ENCODE measurements at regions not wholly inside any gene's neighbourhood (a gene's known extent, or its start where the extent isn't known, plus 50 kb on each side); places are given as distances from the start of the nearest gene placed in this dataset.

DNA sequence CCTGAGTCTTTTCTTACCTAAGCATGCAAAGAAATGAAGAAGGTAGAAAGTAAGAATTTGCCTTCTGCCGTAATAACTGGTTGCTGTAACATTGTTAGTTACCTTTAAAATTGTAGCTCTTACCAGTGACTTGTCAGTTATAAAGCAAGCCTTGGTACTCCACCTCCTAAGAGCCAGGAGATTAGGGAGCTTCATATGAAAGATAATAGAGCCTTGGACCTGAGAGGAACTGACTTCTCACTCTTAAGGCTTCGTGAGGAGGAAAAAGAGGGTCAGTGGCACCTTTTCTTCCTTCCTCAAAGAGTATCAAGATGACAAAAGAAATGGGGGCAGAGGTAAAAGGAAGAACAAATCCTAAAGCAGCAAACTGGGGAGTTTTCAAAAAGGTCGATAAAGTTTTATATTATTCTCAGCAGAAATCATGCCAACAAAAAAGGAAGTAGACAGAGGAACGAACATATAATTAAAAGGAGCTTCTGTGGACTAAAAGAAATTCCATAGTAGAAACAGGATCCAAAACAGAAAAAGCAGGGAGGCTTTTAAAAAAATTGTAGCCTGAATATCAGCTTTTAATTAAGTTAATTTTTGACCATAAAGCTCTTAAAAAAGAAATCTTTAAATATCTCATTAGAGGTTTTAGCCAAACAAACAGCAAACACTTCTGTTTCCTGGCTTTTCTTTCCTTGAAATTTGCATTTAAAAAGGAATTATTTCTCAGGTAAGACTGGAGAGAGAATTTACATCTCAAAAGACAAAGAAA, 847.1 kb upstream of the ALCAM start:
- CTCF ChIA-PET (ENCODE audit: partially characterized antibody), result no interaction called here
- H3K4me1 ChIP-seq (ENCODE audit: insufficient read depth, low read length), result no peaks in the 10 kb centered on the region
- no peaks in the 10 kb centered on the region for H3K9me3 ChIP-seq (ENCODE audit: control insufficient read depth in 1 of 2, low read length in 2 of 2)
- no peak for DNase-seq
- H3K36me3 ChIP-seq (ENCODE audit: insufficient read depth, low read length), result no peaks in the 10 kb centered on the region
- Mint-ChIP-seq H3K36me3 (no peaks in the 10 kb centered on the region), H3K4me1 (peaks cover 0 to 4% (median under 1%) of the 10 kb centered on the region in 4 donors), H3K4me3 (no peak overlapping the region), H3K27ac (peak overlapping the region in 1 of 7 donors; percentile 11), H3K9me3 (peaks cover 0 to 2% (median 0%) of the 10 kb centered on the region in 8 donors), H3K27me3 (peaks cover 0 to 5% of the 10 kb centered on the region in 2 donors)
- H3K4me3 ChIP-seq (ENCODE audit: low read length in 2 of 2), result no peak overlapping the region
- H3K27ac ChIP-seq (ENCODE audit: low read depth, low read length), result no peak overlapping the region
- H3K27me3 ChIP-seq (ENCODE audit: insufficient read depth, low read length), result no peaks in the 10 kb centered on the region
- POLR2A ChIA-PET (ENCODE audit: partially characterized antibody), result interaction anchor here (0.6 kb wide), 1 partner anchor 68 kb away, joined by 3 read pairs; no protein-coding TSS in a partner anchor
- intact Hi-C loops (cut with micrococcal nuclease), result no loop called here

DNA sequence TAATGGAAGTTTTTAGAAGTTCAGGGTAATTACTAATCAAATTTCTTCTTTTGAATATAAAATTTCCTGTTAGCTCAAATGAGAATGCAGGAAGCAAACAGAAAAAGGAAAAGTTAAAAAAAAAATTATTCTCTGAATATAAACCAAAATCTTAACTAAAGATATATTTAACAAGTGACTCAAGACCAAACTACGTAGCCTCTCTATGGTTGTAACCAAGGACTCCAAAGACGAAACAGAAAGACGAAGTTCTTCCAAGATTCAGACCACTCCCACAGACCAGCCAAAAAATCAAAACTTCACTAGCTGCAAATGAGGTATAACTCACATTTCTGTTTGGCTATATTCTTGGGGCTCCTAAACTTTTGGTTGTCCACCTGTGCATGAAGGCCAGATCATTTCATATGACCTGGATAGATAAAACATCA, 846.5 kb upstream of the ALCAM start:
- Mint-ChIP-seq H3K4me1 (peaks cover 0 to 4% (median under 1%) of the 10 kb centered on the region in 4 donors), H3K27me3 (peaks cover 0 to 5% of the 10 kb centered on the region in 2 donors), H3K4me3 (no peak overlapping the region), H3K9me3 (peaks cover 0 to 2% (median 0%) of the 10 kb centered on the region in 8 donors), H3K27ac (no peak overlapping the region), H3K36me3 (no peaks in the 10 kb centered on the region)
- ChIA-PET CTCF (ENCODE audit: partially characterized antibody) (no interaction called here), POLR2A (ENCODE audit: partially characterized antibody) (interaction anchor here (0.6 kb wide), 1 partner anchor 68 kb away, joined by 3 read pairs; no protein-coding TSS in a partner anchor)
- intact Hi-C loops (cut with micrococcal nuclease), result no loop called here
- Histone ChIP-seq H3K4me3 (ENCODE audit: low read length in 2 of 2) (no peak overlapping the region), H3K27ac (ENCODE audit: low read depth, low read length) (no peak overlapping the region), H3K36me3 (ENCODE audit: insufficient read depth, low read length) (no peaks in the 10 kb centered on the region), H3K27me3 (ENCODE audit: insufficient read depth, low read length) (no peaks in the 10 kb centered on the region), H3K9me3 (ENCODE audit: control insufficient read depth in 1 of 2, low read length in 2 of 2) (no peaks in the 10 kb centered on the region), H3K4me1 (ENCODE audit: insufficient read depth, low read length) (no peaks in the 10 kb centered on the region)
- DNase-seq, result no peak

GRCh38 chr3:104521606-104522336, 844.9 kb upstream of the ALCAM start:
- H3K27me3 ChIP-seq (ENCODE audit: insufficient read depth, low read length), result no peaks in the 10 kb centered on the region
- DNase-seq, result no peak
- ChIA-PET POLR2A (ENCODE audit: partially characterized antibody) (no interaction called here), CTCF (ENCODE audit: partially characterized antibody) (no interaction called here)
- no peaks in the 10 kb centered on the region for H3K36me3 Mint-ChIP-seq
- H3K36me3 ChIP-seq (ENCODE audit: insufficient read depth, low read length), result no peaks in the 10 kb centered on the region
- H3K9me3 Mint-ChIP-seq, result peaks cover 0 to 2% (median 0%) of the 10 kb centered on the region in 8 donors
- no peaks in the 10 kb centered on the region for H3K9me3 ChIP-seq (ENCODE audit: control insufficient read depth in 1 of 2, low read length in 2 of 2)
- no peaks in the 10 kb centered on the region for H3K4me1 ChIP-seq (ENCODE audit: insufficient read depth, low read length)
- intact Hi-C loops (cut with micrococcal nuclease), result no loop called here
- no peak overlapping the region for H3K4me3 ChIP-seq (ENCODE audit: low read length in 2 of 2)
- H3K27ac Mint-ChIP-seq, result peak overlapping the region in 1 of 7 donors; percentile 7
- H3K27ac ChIP-seq (ENCODE audit: low read depth, low read length), result no peak overlapping the region
- peaks cover 0 to 5% of the 10 kb centered on the region in 2 donors for H3K27me3 Mint-ChIP-seq
- peaks cover 0 to 4% (median under 1%) of the 10 kb centered on the region in 4 donors for H3K4me1 Mint-ChIP-seq
- no peak overlapping the region for H3K4me3 Mint-ChIP-seq

- no peaks in the 10 kb centered on the region for H3K9me3 ChIP-seq (ENCODE audit: control insufficient read depth in 1 of 2, low read length in 2 of 2)
- intact Hi-C loops (cut with micrococcal nuclease), result no loop called here
- CTCF ChIA-PET (ENCODE audit: partially characterized antibody), result no interaction called here
- no peaks in the 10 kb centered on the region for H3K27me3 ChIP-seq (ENCODE audit: insufficient read depth, low read length)
- no peaks in the 10 kb centered on the region for H3K4me1 ChIP-seq (ENCODE audit: insufficient read depth, low read length)
- H3K36me3 ChIP-seq (ENCODE audit: insufficient read depth, low read length), result no peaks in the 10 kb centered on the region
- H3K4me3 Mint-ChIP-seq, result no peak overlapping the region
- peaks cover 0 to 4% (median under 1%) of the 10 kb centered on the region in 4 donors for H3K4me1 Mint-ChIP-seq
- POLR2A ChIA-PET (ENCODE audit: partially characterized antibody), result no interaction called here
- DNase-seq, result no peak
- peaks cover 0 to 2% (median 0%) of the 10 kb centered on the region in 8 donors for H3K9me3 Mint-ChIP-seq
- no peaks in the 10 kb centered on the region for H3K36me3 Mint-ChIP-seq
- H3K27ac ChIP-seq (ENCODE audit: low read depth, low read length), result no peak overlapping the region
- no peak overlapping the region for H3K4me3 ChIP-seq (ENCODE audit: low read length in 2 of 2)
- H3K27me3 Mint-ChIP-seq, result peaks cover 3 to 5% of the 10 kb centered on the region in 2 donors
- no peak overlapping the region for H3K27ac Mint-ChIP-seq
Observed at GRCh38 chr3:104523136-104523535, 843.6 kb upstream of the ALCAM start.

DNA sequence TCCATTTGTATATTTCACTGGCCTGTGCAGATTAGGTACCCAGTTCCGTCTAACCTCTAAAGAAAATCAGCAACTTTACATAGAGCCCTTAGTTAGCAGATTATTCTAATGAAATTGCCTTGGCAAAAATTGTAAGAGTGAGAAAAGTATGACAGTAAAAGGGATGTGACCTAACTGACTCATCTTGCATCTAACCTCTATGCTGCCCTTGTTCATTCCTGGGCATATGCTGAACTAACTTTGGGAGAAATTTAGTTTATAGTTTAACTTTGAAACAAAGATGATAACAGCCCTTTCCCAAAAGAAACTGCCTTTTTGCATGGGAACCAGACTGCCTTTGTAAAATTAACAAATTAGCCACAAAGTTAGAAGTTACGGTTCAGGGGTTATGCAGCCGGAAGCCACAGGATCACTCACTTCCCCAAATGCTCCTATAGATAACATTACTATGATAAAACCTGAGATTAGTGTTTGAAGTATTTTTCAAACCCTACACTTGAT, 839.8 kb upstream of the ALCAM start:
- intact Hi-C loops (cut with micrococcal nuclease), result no loop called here
- H3K9me3 Mint-ChIP-seq, result peaks cover 0 to 6% (median 0%) of the 10 kb centered on the region in 8 donors
- H3K4me3 Mint-ChIP-seq, result no peak overlapping the region
- no peak overlapping the region for H3K27ac Mint-ChIP-seq
- no peak overlapping the region for H3K27ac ChIP-seq (ENCODE audit: low read depth, low read length)
- no peaks in the 10 kb centered on the region for H3K9me3 ChIP-seq (ENCODE audit: control insufficient read depth in 1 of 2, low read length in 2 of 2)
- H3K4me3 ChIP-seq (ENCODE audit: low read length in 2 of 2), result no peak overlapping the region
- H3K36me3 Mint-ChIP-seq, result no peaks in the 10 kb centered on the region
- no peaks in the 10 kb centered on the region for H3K36me3 ChIP-seq (ENCODE audit: insufficient read depth, low read length)
- no peak for DNase-seq
- ChIA-PET CTCF (ENCODE audit: partially characterized antibody) (no interaction called here), POLR2A (ENCODE audit: partially characterized antibody) (no interaction called here)
- peaks cover 5 to 8% of the 10 kb centered on the region in 2 donors for H3K27me3 Mint-ChIP-seq
- H3K27me3 ChIP-seq (ENCODE audit: insufficient read depth, low read length), result no peaks in the 10 kb centered on the region
- no peaks in the 10 kb centered on the region for H3K4me1 ChIP-seq (ENCODE audit: insufficient read depth, low read length)
- no peaks in the 10 kb centered on the region for H3K4me1 Mint-ChIP-seq

- no peaks in the 10 kb centered on the region for H3K36me3 ChIP-seq (ENCODE audit: insufficient read depth, low read length)
- CTCF ChIA-PET (ENCODE audit: partially characterized antibody), result no interaction called here
Observed at GRCh38 chr3:104530934-104531333, 835.8 kb upstream of the ALCAM start.

GRCh38 chr3:104536715-104537114, 830.0 kb upstream of the ALCAM start:
- Histone ChIP-seq H3K4me3 (ENCODE audit: low read length in 2 of 2) (no peak overlapping the region), H3K36me3 (ENCODE audit: insufficient read depth, low read length) (no peaks in the 10 kb centered on the region), H3K9me3 (ENCODE audit: control insufficient read depth in 1 of 2, low read length in 2 of 2) (no peaks in the 10 kb centered on the region), H3K27ac (ENCODE audit: low read depth, low read length) (no peak overlapping the region), H3K4me1 (ENCODE audit: insufficient read depth, low read length) (no peaks in the 10 kb centered on the region), H3K27me3 (ENCODE audit: insufficient read depth, low read length) (no peaks in the 10 kb centered on the region)
- H3K4me1 Mint-ChIP-seq, result no peaks in the 10 kb centered on the region
- H3K27ac Mint-ChIP-seq, result no peak overlapping the region
- H3K4me3 Mint-ChIP-seq, result no peak overlapping the region
- H3K9me3 Mint-ChIP-seq, result peaks cover 0 to 5% (median 0%) of the 10 kb centered on the region in 8 donors
- intact Hi-C loops (cut with micrococcal nuclease), result no loop called here
- no peak for DNase-seq
- no peaks in the 10 kb centered on the region for H3K36me3 Mint-ChIP-seq
- ChIA-PET POLR2A (ENCODE audit: partially characterized antibody) (no interaction called here), CTCF (ENCODE audit: partially characterized antibody) (no interaction called here)
- no peaks in the 10 kb centered on the region for H3K27me3 Mint-ChIP-seq

More at GRCh38 chr3:104530934-104531333, 835.8 kb upstream of the ALCAM start:
- peak overlapping the region in 1 of 7 donors; percentile 72 for H3K27ac Mint-ChIP-seq
- Histone ChIP-seq H3K27ac (ENCODE audit: low read depth, low read length) (no peak overlapping the region), H3K4me3 (ENCODE audit: low read length in 2 of 2) (no peak overlapping the region), H3K4me1 (ENCODE audit: insufficient read depth, low read length) (no peaks in the 10 kb centered on the region), H3K9me3 (ENCODE audit: control insufficient read depth in 1 of 2, low read length in 2 of 2) (no peaks in the 10 kb centered on the region), H3K27me3 (ENCODE audit: insufficient read depth, low read length) (no peaks in the 10 kb centered on the region)
- peaks cover 5 to 8% of the 10 kb centered on the region in 2 donors for H3K27me3 Mint-ChIP-seq
- no peaks in the 10 kb centered on the region for H3K4me1 Mint-ChIP-seq
- intact Hi-C loops (cut with micrococcal nuclease), result no loop called here
- no peak for DNase-seq
- peaks cover 0 to 11% (median 0%) of the 10 kb centered on the region in 8 donors for H3K9me3 Mint-ChIP-seq
- POLR2A ChIA-PET (ENCODE audit: partially characterized antibody), result no interaction called here
- no peaks in the 10 kb centered on the region for H3K36me3 Mint-ChIP-seq
- H3K4me3 Mint-ChIP-seq, result no peak overlapping the region
